Heart left ventricle (tissue), 16 donors: ENCODE measurements at regions not wholly inside any gene's neighbourhood (a gene's known extent, or its start where the extent isn't known, plus 50 kb on each side); places are given as distances from the start of the nearest gene placed in this dataset.

Experiments used
- ATAC-seq, 4 donors: fragments of 200-7000 bp; cut with Tn5 transposase; one replicate each; pipeline ENCODE4 v1.9.1; 2020 to 2022; ENCODE audit warnings: moderate library complexity in 4 of 4, mild to moderate bottlenecking in 3 of 4, moderate number of reproducible peaks in 1 of 4
- DNase-seq, 5 donors: peaks; one replicate each; pipeline ENCODE4 v3.0.0-alpha.2; 2020
- H3K27ac ChIP-seq, 12 donors: fragments of 200-600 bp; sonication (generic) in 4 of 12; one replicate each; pipeline versions ENCODE4 v1.5.0 to v1.8.0; 2016 to 2022; ENCODE audit warnings: mild to moderate bottlenecking in 2 of 12
- H3K27me3 ChIP-seq, 9 donors: fragments of 200-600 bp; sonication (generic) in 2 of 9; one replicate each; pipeline versions ENCODE4 v1.5.1 to v1.8.0; 2016 to 2022; ENCODE audit warnings: mild to moderate bottlenecking in 3 of 9
- H3K36me3 ChIP-seq, 9 donors: fragments of 200-600 bp; sonication (generic) in 2 of 9; one replicate each; pipeline versions ENCODE4 v1.5.0 to v1.8.0; 2018 to 2022; ENCODE audit warnings: mild to moderate bottlenecking in 2 of 9
- H3K4me1 ChIP-seq, 12 donors: fragments of 200-600 bp; sonication (generic) in 4 of 12; one replicate each; pipeline versions ENCODE4 v1.5.0 to v1.8.0; 2016 to 2022; ENCODE audit warnings: mild to moderate bottlenecking in 3 of 12
- H3K4me3 ChIP-seq, 12 donors: fragments of 200-600 bp; sonication (generic) in 4 of 12; one replicate each; pipeline versions ENCODE4 v1.5.0 to v1.8.0; 2017 to 2022; ENCODE audit warnings: mild to moderate bottlenecking in 9 of 12, moderate library complexity in 4 of 12
- H3K9me3 ChIP-seq, 12 donors: fragments of 200-600 bp; sonication (generic) in 4 of 12; one replicate each; pipeline versions ENCODE4 v1.5.0 to v1.8.0; 2016 to 2022; ENCODE audit warnings: mild to moderate bottlenecking in 1 of 12
- CTCF ChIP-seq, 12 donors: fragments of 200-600 bp; sonication (generic) in 4 of 12; IDR thresholded peaks; one replicate each; pipeline versions ENCODE4 v1.5.0 to v1.8.0; 2018 to 2022; ENCODE audit warnings: antibody characterized with exemption in 12 of 12, mild to moderate bottlenecking in 5 of 12
- POLR2A ChIP-seq, 2 donors: fragments of 450-650 bp; IDR thresholded peaks; one replicate each; pipeline ENCODE4 v1.6.1; 2017; ENCODE audit warnings: antibody characterized with exemption in 2 of 2, mild to moderate bottlenecking in 2 of 2, moderate library complexity in 2 of 2
- WGBS, 4 donors: extraction: QIAGEN DNeasy Blood & Tissue Kit in 2 of 4; methylation state at CpG; one replicate each; pipeline versions ENCODE4 v1.1.5 to v1.1.7; 2013 to 2018; 5-methylcytosine and 5-hydroxymethylcytosine counted together
- intact Hi-C, 10 donors: fragments of 100-400 bp; cut with DNase I; formaldehyde crosslinking; loops; one replicate each; pipeline versions ENCODE4 v1.11.1 to v1.14.2; 2022
- donor health status: ischemic (EF 13 %, LVEDD 7.1; RV severe dilation, severe dysfunction).
- donor health status: healthy with polysubstance abuse.
- donor health status: DM: no; HTN: yes; CAD: no.
- donor health status: DM: no; HTN: no; CAD: no.
- donor health status: ischemic (EF 25% LVEDD 6.9; RV normal size, moderate dysfunction).
- donor health status: ischemic (EF 25% LVEDD 5.7; RV mildly dilated, moderate dysfunction).
- donor health status: healthy.
- donor health status: DM: yes; HTN: yes; CAD: no.
- donor health status: ischemic (EF 35%, LVEDD 5.7; RV mildly dilated, moderate dysfunction).
- donor health status: nonischemic (EF 11% LVEDD 7.7; RV severe dilation, severe dysfunction).
- donor health status: DM: yes; HTN: yes; CAD: no.
- donor health status: PGD.
- donor health status: ischemic (EF 29% LVEDD 5.4; RV normal size, mild dysfunction).
- donor health status: nonischemic (EF 23%, LVEDD 6.1; RV moderate dilation, normal function).

- ATAC-seq (no peak), DNase-seq (no peak)
- H3K36me3 ChIP-seq, result no peaks in the 10 kb centered on the region
- no peaks in the 10 kb centered on the region for H3K4me1 ChIP-seq
- no peak overlapping the region for H3K4me3 ChIP-seq
- H3K27me3 ChIP-seq, result no peaks in the 10 kb centered on the region
- TF ChIP-seq POLR2A (IDR thresholded peaks at IDR 0.05) (no peak), CTCF (IDR thresholded peaks at IDR 0.05) (no peak)
- no peak overlapping the region for H3K27ac ChIP-seq
- intact Hi-C loops, result no loop called here
- peaks cover 0 to 19% (median 0%) of the 10 kb centered on the region in 12 donors for H3K9me3 ChIP-seq
- WGBS, 4 donors, result 78 to 81% (median 80%) methylated on average over 5 of the region's 5 CpGs
Measured at GRCh38 chr11:37203006-37203405, 605.0 kb upstream of the RAG2 start.

GRCh38 chr11:37199082-37199481 is 601.0 kb upstream of the RAG2 start:
- no peaks in the 10 kb centered on the region for H3K36me3 ChIP-seq
- no peaks in the 10 kb centered on the region for H3K27me3 ChIP-seq
- no peak for DNase-seq
- no peaks in the 10 kb centered on the region for H3K9me3 ChIP-seq
- H3K4me3 ChIP-seq, result no peak overlapping the region
- WGBS, 4 donors, result 30 to 50% (median 40%) methylated on average over 1 of the region's 1 CpG
- no peak for TF ChIP-seq POLR2A (IDR thresholded peaks at IDR 0.05)
- no peak for TF ChIP-seq CTCF (IDR thresholded peaks at IDR 0.05)
- no peak overlapping the region for H3K27ac ChIP-seq
- intact Hi-C loops, result no loop called here
- no peak for ATAC-seq
- no peaks in the 10 kb centered on the region for H3K4me1 ChIP-seq

GRCh38 chr11:37184326-37184725 is 586.3 kb upstream of the RAG2 start:
- no peak for DNase-seq
- 3 to 11% (median 5%) methylated on average over 1 of the region's 1 CpG for WGBS, 4 donors
- Histone ChIP-seq H3K9me3 (peaks cover 0 to 7% (median 0%) of the 10 kb centered on the region in 12 donors), H3K4me1 (no peaks in the 10 kb centered on the region), H3K27ac (no peak overlapping the region), H3K4me3 (no peak overlapping the region), H3K27me3 (no peaks in the 10 kb centered on the region), H3K36me3 (no peaks in the 10 kb centered on the region)
- ATAC-seq, result no peak
- TF ChIP-seq POLR2A (IDR thresholded peaks at IDR 0.05) (no peak), CTCF (IDR thresholded peaks at IDR 0.05) (no peak)
- intact Hi-C loops, result no loop called here

GRCh38 chr11:37182031-37182430 is 584.0 kb upstream of the RAG2 start:
- Histone ChIP-seq H3K4me3 (no peak overlapping the region), H3K4me1 (no peaks in the 10 kb centered on the region), H3K9me3 (peaks cover 0 to 7% (median 0%) of the 10 kb centered on the region in 12 donors), H3K27me3 (no peaks in the 10 kb centered on the region), H3K36me3 (no peaks in the 10 kb centered on the region), H3K27ac (no peak overlapping the region)
- no peak for ATAC-seq
- WGBS, 4 donors, result 33 to 51% (median 36%) methylated on average over 5 of the region's 5 CpGs
- DNase-seq, result no peak
- TF ChIP-seq POLR2A (IDR thresholded peaks at IDR 0.05) (no peak), CTCF (IDR thresholded peaks at IDR 0.05) (no peak)
- intact Hi-C loops, result no loop called here
